GM12878 (cell line): ENCODE measurements at regions not wholly inside any gene's neighbourhood (a gene's known extent, or its start where the extent isn't known, plus 50 kb on each side); places are given as distances from the start of the nearest gene placed in this dataset.

ENCODE experiments used
- ATAC-seq: fragments of 200-7000 bp; cut with Tn5 transposase; 3 replicates; pipeline ENCODE4 v1.9.1; 2020; ENCODE audit warnings: mild to moderate bottlenecking, moderate library complexity
- BruUV-seq: library from RNA; stranded (reverse); fragments of 400-500 nt; replicated peaks from 2 replicates; lab custom pipeline; 2021; lab: Mats Ljungman, UMichigan
- CTCF ChIA-PET: fragments of 300-600 bp; sonication (Branson Sonifier 250); formaldehyde crosslinking; extraction: SDS; loops from one replicate; lab custom pipeline; 2021; ENCODE audit warnings: inconsistent platforms; lab: Yijun Ruan, JAX
- POLR2A ChIA-PET: fragments of 350-600 bp; formaldehyde crosslinking; extraction: SDS; loops from one replicate; lab custom pipeline; 2021; ENCODE audit warnings: inconsistent platforms; lab: Charles Lee
- RAD21 ChIA-PET: fragments of 300-600 bp; sonication (Branson Sonifier 250); formaldehyde crosslinking; loops from one replicate; lab custom pipeline; 2023; ENCODE audit warnings: antibody characterized with exemption; ENCODE audit not compliant: unreplicated experiment; lab: Charles Lee
- SMC1A ChIA-PET: fragments of 300-600 bp; sonication (Branson Sonifier 250); formaldehyde crosslinking; loops from one replicate; lab custom pipeline; 2023; ENCODE audit not compliant: unreplicated experiment, uncharacterized antibody; lab: Charles Lee
- DNase-seq: peaks from one replicate; pipeline ENCODE4 v3.0.0-alpha.2; 2011; ENCODE audit warnings: low read depth, low spot score
- FAIRE-seq: peaks from 3 replicates; lab custom pipeline; 2011; peaks lifted over from hg19 to GRCh38; lab: Jason Lieb, UNC
- H2AFZ ChIP-seq: 2 replicates; pipeline ENCODE4 v1.6.0; 2011; ENCODE audit warnings: low read depth, low read length, control low read depth; ENCODE audit not compliant: control insufficient read depth
- H3K27ac ChIP-seq: 2 replicates; pipeline ENCODE4 v1.5.1; 2011; ENCODE audit warnings: control low read depth; ENCODE audit not compliant: control insufficient read depth, insufficient read depth
- H3K27me3 ChIP-seq, 2 experiments: replicated peaks in 1 of 2; 2 replicates each; pipeline versions ENCODE4 v1.6.0 to v1.6.1; 2011; ENCODE audit warnings: low read length in 1 of 2; ENCODE audit not compliant: control insufficient read depth in 2 of 2, insufficient read depth in 2 of 2
- H3K36me3 ChIP-seq, 2 experiments: 2 replicates each; pipeline ENCODE4 v1.5.1; 2011; ENCODE audit warnings: low read length in 1 of 2; ENCODE audit not compliant: control insufficient read depth in 2 of 2, insufficient read depth in 2 of 2
- H3K4me1 ChIP-seq: 2 replicates; pipeline ENCODE4 v1.6.1; 2011; ENCODE audit warnings: mild to moderate bottlenecking, low read length, moderate library complexity, mixed read lengths; ENCODE audit not compliant: control insufficient read depth, insufficient read depth
- H3K4me2 ChIP-seq: 2 replicates; pipeline ENCODE4 v1.6.0; 2011; ENCODE audit warnings: control low read depth; ENCODE audit not compliant: control insufficient read depth, insufficient read depth
- H3K4me3 ChIP-seq: fragments of 200-600 bp; sonication (generic); 2 replicates; pipeline ENCODE4 v1.5.1; 2016
- H3K79me2 ChIP-seq: 2 replicates; pipeline ENCODE4 v1.6.0; 2011; ENCODE audit warnings: low read length; ENCODE audit not compliant: control insufficient read depth, insufficient read depth
- H3K9ac ChIP-seq: 2 replicates; pipeline ENCODE4 v1.8.0; 2011; ENCODE audit warnings: low read length, control low read depth, mixed read lengths; ENCODE audit not compliant: control insufficient read depth, insufficient read depth
- H3K9me3 ChIP-seq: replicated peaks from 3 replicates; pipeline ENCODE4 v1.5.1; 2011; ENCODE audit warnings: mild to moderate bottlenecking, low read length; ENCODE audit not compliant: control insufficient read depth, insufficient read depth
- H4K20me1 ChIP-seq: 2 replicates; pipeline ENCODE4 v1.6.0; 2011; ENCODE audit not compliant: control insufficient read depth, insufficient read depth
- ETV6 ChIP-seq, 2 experiments: fragments of 450-650 bp in 1 of 2; IDR thresholded peaks in 1 of 2; conservative IDR thresholded peaks in 1 of 2; 2 replicates each; pipeline ENCODE4 v1.6.1; 2014; ENCODE audit warnings: antibody characterized with exemption in 1 of 2, borderline replicate concordance in 1 of 2, low read depth in 1 of 2, mild to moderate bottlenecking in 1 of 2, moderate library complexity in 1 of 2
- IRF5 ChIP-seq: fragments of 450-650 bp; IDR thresholded peaks from 2 replicates; pipeline ENCODE4 v1.6.1; 2017; ENCODE audit warnings: borderline replicate concordance
- RBBP5 ChIP-seq: fragments of 200-600 bp; sonication (generic); conservative IDR thresholded peaks from 2 replicates; pipeline ENCODE4 v1.6.1; 2016
- SPI1 ChIP-seq: IDR thresholded peaks from 2 replicates; pipeline ENCODE4 v1.6.1; 2011; ENCODE audit warnings: low read depth, mild to moderate bottlenecking, low read length, moderate library complexity, borderline replicate concordance; ENCODE audit not compliant: insufficient read depth
- SUZ12 ChIP-seq: fragments of 200-600 bp; sonication (generic); IDR thresholded peaks from one replicate; pipeline ENCODE4 v1.6.1; 2018; ENCODE audit warnings: antibody characterized with exemption, mild to moderate bottlenecking; ENCODE audit not compliant: unreplicated experiment
- ZZZ3 ChIP-seq: IDR thresholded peaks from 2 replicates; pipeline ENCODE4 v1.6.1; 2011; ENCODE audit warnings: low read depth; ENCODE audit not compliant: control insufficient read depth, insufficient read length
- WGBS: methylation state at CpG from one replicate; pipeline ENCODE4 v1.1.6; 2016; ENCODE audit warnings: low lambda C conversion rate; ENCODE audit not compliant: insufficient replicate concordance, insufficient coverage; ENCODE audit errors: missing lambda C conversion rate; 5-methylcytosine and 5-hydroxymethylcytosine counted together
- in situ Hi-C: fragments of 300-500 bp; cut with MboI; formaldehyde crosslinking; loops from 9 replicates; pipeline ENCODE4 v1.14.3; 2018; ENCODE audit warnings: mixed read lengths
- intact Hi-C: fragments of 100-400 bp; cut with micrococcal nuclease; formaldehyde crosslinking; loops from one replicate; pipeline ENCODE4 v1.14.2; 2022; ENCODE audit not compliant: unreplicated experiment

GRCh38 chr9:71544464-71544863 is 223.8 kb downstream of the CEMIP2 start:
- in situ Hi-C loops (no loop called here), intact Hi-C loops (no loop called here)
- Histone ChIP-seq H2AFZ (no peak overlapping the region), H3K9ac (no peak overlapping the region), H3K27ac (no peak overlapping the region), H3K79me2 (no peaks in the 10 kb centered on the region), H3K9me3 (no peaks in the 10 kb centered on the region), H3K36me3 (no peaks in the 10 kb centered on the region), H3K4me2 (no peak overlapping the region; the same call in 1 of the 2 replicates), H4K20me1 (no peaks in the 10 kb centered on the region), H3K4me1 (peaks cover 15% of the 10 kb centered on the region; the same call in 1 of the 2 replicates), H3K27me3 (no peaks in the 10 kb centered on the region; a peak in 1 of 4 replicates), H3K4me3 (no peak overlapping the region)
- SMC1A ChIA-PET = interaction anchor here (1.2 kb wide), 1 partner anchor 36 kb away, joined by 3 read pairs; no protein-coding TSS in a partner anchor
- RAD21 ChIA-PET = no interaction called here
- 11% methylated on average over 4 of the region's 4 CpGs for WGBS
- BruUV-seq = no TSS peak
- TF ChIP-seq ETV6 (conservative IDR thresholded peaks at IDR 0.05 in 1 of 2, IDR thresholded peaks at IDR 0.05 in 1 of 2; ENCODE audit: borderline replicate concordance in 1 of 2, low read depth in 1 of 2) (no peak), SUZ12 (no peak), RBBP5 (no peak), ZZZ3 (no peak), IRF5 (no peak), SPI1 (peak; percentile 61; the same call in 1 of the 2 replicates)
- DNase-seq (no peak), ATAC-seq (peak; percentile 18; the same call in 1 of the 3 replicates), FAIRE-seq (no peak)
- CTCF ChIA-PET = interaction anchor here (0.6 kb wide), 1 partner anchor 100 kb away, joined by 3 read pairs; no protein-coding TSS in a partner anchor
- POLR2A ChIA-PET = no interaction called here
